ENCODE measurements at regions not wholly inside any gene's neighbourhood (a gene's known extent, or its start where the extent isn't known, plus 50 kb on each side); places are given as distances from the start of the nearest gene placed in this dataset.

GRCh38 chr4:98778206-98778605 lies 119.8 kb upstream of the TSPAN5 start:
- Histone ChIP-seq H3K4me3 (no peak overlapping the region), H3K27ac (replicated peaks in 1 of 4) (no peak overlapping the region), H3K27me3 (no peaks in the 10 kb centered on the region), H3K9me3 (no peaks in the 10 kb centered on the region), H3K36me3 (no peaks in the 10 kb centered on the region), H3K4me1 (no peaks in the 10 kb centered on the region)
- 84% methylated on average over 4 of the region's 4 CpGs for WGBS
- TF ChIP-seq CTCF (IDR thresholded peaks at IDR 0.05) (no peak), POLR2A (IDR thresholded peaks at IDR 0.05; ENCODE audit: low read depth) (no peak), EP300 (IDR thresholded peaks at IDR 0.05) (no peak), POLR2AphosphoS5 (IDR thresholded peaks at IDR 0.05) (no peak)
- intact Hi-C loops (cut with DNase I): no loop called here
- DNase-seq (ENCODE audit: extremely low spot score): no peak

GRCh38 chr4:98775672-98776071 lies 117.3 kb upstream of the TSPAN5 start:
- Histone ChIP-seq H3K27ac (replicated peaks in 1 of 4) (no peak overlapping the region), H3K27me3 (no peaks in the 10 kb centered on the region), H3K4me1 (no peaks in the 10 kb centered on the region), H3K36me3 (no peaks in the 10 kb centered on the region), H3K4me3 (no peak overlapping the region), H3K9me3 (no peaks in the 10 kb centered on the region)
- TF ChIP-seq EP300 (IDR thresholded peaks at IDR 0.05) (no peak), POLR2AphosphoS5 (IDR thresholded peaks at IDR 0.05) (no peak), CTCF (IDR thresholded peaks at IDR 0.05) (no peak), POLR2A (IDR thresholded peaks at IDR 0.05; ENCODE audit: low read depth) (no peak)
- intact Hi-C loops (cut with DNase I): no loop called here
- WGBS: 97% methylated on average over 2 of the region's 2 CpGs
- DNase-seq (ENCODE audit: extremely low spot score): no peak

- intact Hi-C loops (cut with DNase I): no loop called here
- no peak for TF ChIP-seq POLR2AphosphoS5 (IDR thresholded peaks at IDR 0.05)
- 87% methylated on average over 4 of the region's 4 CpGs for WGBS
- Histone ChIP-seq H3K27me3 (no peaks in the 10 kb centered on the region), H3K4me3 (no peak overlapping the region), H3K4me1 (no peaks in the 10 kb centered on the region), H3K9me3 (peaks cover 0 to 10% (median 7%) of the 10 kb centered on the region in 4 donors), H3K36me3 (no peaks in the 10 kb centered on the region), H3K27ac (replicated peaks in 1 of 4) (no peak overlapping the region)
- DNase-seq (ENCODE audit: extremely low spot score): no peak
Observed at GRCh38 chr4:98773638-98774037, 115.2 kb upstream of the TSPAN5 start.

- intact Hi-C loops (cut with DNase I): no loop called here
- Histone ChIP-seq H3K9me3 (peaks cover 0 to 10% (median 7%) of the 10 kb centered on the region in 4 donors), H3K36me3 (no peaks in the 10 kb centered on the region), H3K4me3 (no peak overlapping the region), H3K4me1 (no peaks in the 10 kb centered on the region), H3K27ac (replicated peaks in 1 of 4) (no peak overlapping the region), H3K27me3 (no peaks in the 10 kb centered on the region)
- TF ChIP-seq POLR2A (IDR thresholded peaks at IDR 0.05; ENCODE audit: low read depth): no peak
- TF ChIP-seq POLR2AphosphoS5 (IDR thresholded peaks at IDR 0.05): no peak
- no peak for TF ChIP-seq EP300 (IDR thresholded peaks at IDR 0.05)
- no peak for TF ChIP-seq CTCF (IDR thresholded peaks at IDR 0.05)
- 61% methylated on average over 5 of the region's 5 CpGs for WGBS
- no peak for DNase-seq (ENCODE audit: extremely low spot score)
Observed at GRCh38 chr4:98771959-98772632, 113.7 kb upstream of the TSPAN5 start.

GRCh38 chr4:98765771-98766170 lies 107.4 kb upstream of the TSPAN5 start:
- TF ChIP-seq EP300 (IDR thresholded peaks at IDR 0.05) (no peak), POLR2AphosphoS5 (IDR thresholded peaks at IDR 0.05) (no peak), POLR2A (IDR thresholded peaks at IDR 0.05; ENCODE audit: low read depth) (no peak), CTCF (IDR thresholded peaks at IDR 0.05) (no peak)
- no peaks in the 10 kb centered on the region for H3K27me3 ChIP-seq
- WGBS: 93% methylated on average over 1 of the region's 1 CpG
- no peaks in the 10 kb centered on the region for H3K4me1 ChIP-seq
- intact Hi-C loops (cut with DNase I): no loop called here
- peaks cover 0 to 30% (median 26%) of the 10 kb centered on the region in 4 donors for H3K9me3 ChIP-seq
- no peaks in the 10 kb centered on the region for H3K36me3 ChIP-seq
- DNase-seq (ENCODE audit: extremely low spot score): no peak
- no peak overlapping the region for H3K27ac ChIP-seq (replicated peaks in 1 of 4)
- H3K4me3 ChIP-seq: no peak overlapping the region
